Uterus (tissue), 2 donors: ENCODE measurements at regions not wholly inside any gene's neighbourhood (a gene's known extent, or its start where the extent isn't known, plus 50 kb on each side); places are given as distances from the start of the nearest gene placed in this dataset.

ENCODE experiments used
- POLR2A ChIP-seq, 2 donors: fragments of 450-650 bp; IDR thresholded peaks; one replicate each; pipeline ENCODE4 v1.6.1; 2016; ENCODE audit warnings: antibody characterized with exemption in 2 of 2, mild to moderate bottlenecking in 1 of 2, moderate library complexity in 1 of 2
- TF ChIP-seq, protein P1 (sequence below), 4 experiments: fragments of 200-600 bp in 2 of 4; fragments of 450-650 bp in 2 of 4; sonication (generic) in 2 of 4; IDR thresholded peaks; one replicate each; pipeline ENCODE4 v1.5.1; 2016 to 2019; ENCODE audit warnings: antibody characterized with exemption in 4 of 4, mild to moderate bottlenecking in 2 of 4, moderate library complexity in 1 of 4

DNA sequence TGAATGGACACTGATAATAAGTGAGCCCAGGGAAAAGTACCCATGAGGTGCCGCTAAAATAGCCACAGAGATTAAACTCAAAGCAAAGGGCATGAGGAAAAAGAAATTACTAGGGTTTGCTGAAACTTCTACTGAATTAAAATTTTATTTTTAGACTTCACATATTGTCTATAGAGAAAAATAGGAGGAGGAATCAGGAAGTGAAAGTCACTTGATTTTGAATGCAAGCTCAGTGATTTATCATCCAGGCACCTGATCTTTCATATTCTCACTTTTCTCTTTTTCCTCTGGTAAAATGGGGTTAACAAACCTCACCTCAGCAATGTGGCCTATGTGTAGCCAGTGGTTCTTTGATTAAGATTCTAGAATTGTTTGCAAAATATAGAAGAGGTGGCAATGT, 479.8 kb downstream of the BCL11B start:
- TF ChIP-seq, protein P1, sequence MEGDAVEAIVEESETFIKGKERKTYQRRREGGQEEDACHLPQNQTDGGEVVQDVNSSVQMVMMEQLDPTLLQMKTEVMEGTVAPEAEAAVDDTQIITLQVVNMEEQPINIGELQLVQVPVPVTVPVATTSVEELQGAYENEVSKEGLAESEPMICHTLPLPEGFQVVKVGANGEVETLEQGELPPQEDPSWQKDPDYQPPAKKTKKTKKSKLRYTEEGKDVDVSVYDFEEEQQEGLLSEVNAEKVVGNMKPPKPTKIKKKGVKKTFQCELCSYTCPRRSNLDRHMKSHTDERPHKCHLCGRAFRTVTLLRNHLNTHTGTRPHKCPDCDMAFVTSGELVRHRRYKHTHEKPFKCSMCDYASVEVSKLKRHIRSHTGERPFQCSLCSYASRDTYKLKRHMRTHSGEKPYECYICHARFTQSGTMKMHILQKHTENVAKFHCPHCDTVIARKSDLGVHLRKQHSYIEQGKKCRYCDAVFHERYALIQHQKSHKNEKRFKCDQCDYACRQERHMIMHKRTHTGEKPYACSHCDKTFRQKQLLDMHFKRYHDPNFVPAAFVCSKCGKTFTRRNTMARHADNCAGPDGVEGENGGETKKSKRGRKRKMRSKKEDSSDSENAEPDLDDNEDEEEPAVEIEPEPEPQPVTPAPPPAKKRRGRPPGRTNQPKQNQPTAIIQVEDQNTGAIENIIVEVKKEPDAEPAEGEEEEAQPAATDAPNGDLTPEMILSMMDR (IDR thresholded peaks at IDR 0.05): no peak
- TF ChIP-seq POLR2A (IDR thresholded peaks at IDR 0.05): no peak
